Fibroblast of skin of right biceps (primary cell): ENCODE measurements at regions not wholly inside any gene's neighbourhood (a gene's known extent, or its start where the extent isn't known, plus 50 kb on each side); places are given as distances from the start of the nearest gene placed in this dataset.

ENCODE experiments used
- DNase-seq: peaks from one replicate; pipeline ENCODE4 v3.0.0-alpha.2; 2013

DNA sequence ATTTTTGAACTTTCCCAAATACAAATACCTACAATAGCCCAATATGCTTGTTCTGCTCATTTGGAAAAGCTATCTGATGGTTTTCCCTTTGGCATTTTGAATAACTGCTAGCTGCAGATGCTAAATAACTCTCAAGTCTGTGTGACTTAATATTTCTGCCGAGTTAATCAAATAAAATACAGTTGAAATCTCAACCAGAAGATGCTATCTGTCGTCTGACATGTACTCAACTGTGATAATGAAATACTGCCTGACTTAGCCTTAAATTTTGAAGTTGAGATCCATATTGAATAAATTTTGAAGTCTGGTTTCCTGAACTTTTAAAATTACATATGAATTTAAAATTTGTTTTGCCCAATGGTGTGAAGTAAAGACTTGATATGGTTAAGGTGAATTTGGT lies 204.4 kb upstream of the MEX3C start:
- no peak for DNase-seq

DNA sequence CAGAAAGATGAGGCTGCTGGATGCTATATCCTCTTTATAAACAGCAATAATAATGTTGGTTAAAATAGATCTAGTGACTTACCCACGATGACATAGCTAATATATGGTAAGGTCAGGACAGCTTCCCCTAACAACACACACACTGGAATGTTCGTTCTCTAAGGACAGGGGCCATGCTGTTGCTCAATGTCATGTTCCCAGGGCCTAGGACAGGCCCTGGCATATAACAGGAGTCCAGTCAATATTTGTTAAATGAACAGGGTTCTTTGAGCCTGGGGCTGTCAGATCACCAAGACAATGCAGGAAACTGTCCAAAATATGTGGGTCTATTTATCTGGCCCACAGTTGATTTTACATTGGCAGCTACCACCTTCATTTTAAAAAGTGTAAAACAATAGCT lies 207.1 kb upstream of the MEX3C start:
- DNase-seq = no peak

DNA sequence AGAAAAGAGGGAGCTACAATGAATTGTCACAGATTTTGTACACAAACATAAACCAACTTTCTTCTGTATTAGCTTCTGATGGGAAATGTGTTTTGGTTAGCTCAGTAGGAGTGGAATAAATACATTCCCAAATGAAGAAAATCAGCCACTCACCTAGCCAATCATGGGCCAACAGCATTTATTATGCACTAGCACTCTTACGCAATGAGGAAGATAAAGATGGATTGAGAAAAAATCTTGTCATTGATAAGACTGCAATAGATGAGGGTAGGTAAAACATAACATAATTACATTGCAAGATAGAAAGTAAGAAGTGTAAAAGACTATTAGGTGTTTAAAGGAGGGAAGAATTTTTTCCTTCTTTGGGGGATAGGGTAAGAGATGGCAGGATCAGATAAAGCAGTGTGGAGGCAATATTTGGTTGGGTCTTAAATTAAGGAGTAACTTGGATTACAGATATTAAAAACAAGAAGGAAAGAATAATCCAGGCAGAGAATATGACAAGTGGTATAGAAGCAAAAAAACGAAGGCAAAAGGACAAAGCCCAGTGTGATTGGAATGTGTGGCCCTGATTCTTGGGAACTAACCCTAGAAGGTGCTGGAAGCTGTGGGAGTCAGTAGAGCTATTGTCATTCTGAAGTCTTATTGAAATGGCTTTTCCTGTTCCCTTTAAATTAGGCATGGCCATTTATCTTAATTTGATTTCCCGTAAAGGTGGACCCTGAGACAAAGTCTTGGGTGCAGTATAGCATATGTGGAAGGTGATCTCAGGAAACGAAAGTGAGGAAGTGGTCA lies 208.4 kb upstream of the MEX3C start:
- no peak for DNase-seq

DNA sequence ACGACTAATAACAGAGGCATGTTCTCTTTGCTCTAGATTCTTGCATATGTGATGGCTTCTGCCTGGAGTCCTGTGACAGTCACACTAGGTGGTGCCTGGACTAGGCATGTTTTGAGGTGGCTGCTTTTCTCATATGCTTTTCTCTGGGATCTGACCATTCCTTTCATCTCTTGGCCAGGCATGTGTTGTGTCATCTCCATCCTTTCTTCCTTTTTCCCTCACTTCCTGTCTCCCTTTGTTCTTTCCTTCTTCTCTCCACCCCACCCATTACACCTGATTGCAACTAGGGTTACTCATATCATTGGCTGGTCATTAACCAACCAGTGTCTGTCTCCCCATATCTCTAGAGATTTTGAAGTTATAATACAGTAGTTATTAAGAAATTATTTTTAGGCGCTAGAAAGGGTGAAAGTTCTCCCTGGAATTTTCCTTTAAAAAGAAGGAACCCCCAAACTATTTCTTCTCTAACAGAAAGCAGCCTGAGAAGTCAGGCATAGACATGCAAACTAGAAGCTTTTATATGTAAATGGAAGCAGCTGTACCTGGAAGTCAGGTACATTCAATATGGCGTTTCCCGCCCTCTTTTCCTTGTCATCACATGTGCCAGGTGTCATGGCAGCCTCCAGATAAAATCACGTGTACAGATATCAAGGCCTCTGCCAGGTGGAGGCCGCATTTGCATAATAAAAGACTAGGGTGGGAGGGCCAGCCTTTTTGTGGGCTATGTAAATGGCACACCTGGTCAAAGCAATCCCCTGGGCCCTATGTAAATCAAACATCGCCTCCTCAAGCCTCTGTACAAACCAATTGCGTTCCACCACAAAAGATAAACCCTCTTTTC lies 220.4 kb upstream of the MEX3C start:
- DNase-seq = no peak

GRCh38 chr18:51425475-51425874 lies 228.0 kb upstream of the MEX3C start:
- no peak for DNase-seq

- DNase-seq = no peak
These were observed 228.4 kb upstream of the MEX3C start for GRCh38 chr18:51425889-51426288.

DNA sequence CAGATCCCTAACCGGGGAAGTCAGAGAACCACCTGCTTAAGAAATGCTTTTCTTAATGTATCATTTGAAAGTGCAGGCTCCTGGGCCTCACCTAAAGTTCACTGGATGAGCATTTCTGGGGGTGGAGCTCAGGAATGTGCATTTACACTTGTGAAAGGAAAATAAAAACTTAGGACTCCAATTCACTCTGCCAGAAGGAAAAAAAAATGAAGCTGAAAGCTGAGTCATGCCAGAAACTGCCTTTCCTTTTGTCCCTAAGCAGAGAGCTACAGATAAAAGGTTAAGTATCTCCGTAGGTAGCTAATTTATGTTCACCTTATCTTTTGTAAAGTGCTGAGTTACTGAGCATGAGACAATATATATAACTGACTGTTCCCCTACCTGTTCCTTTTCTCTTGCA lies 229.5 kb upstream of the MEX3C start:
- DNase-seq = no peak

- no peak for DNase-seq
These were observed 232.2 kb upstream of the MEX3C start for GRCh38 chr18:51429644-51430043.

DNA sequence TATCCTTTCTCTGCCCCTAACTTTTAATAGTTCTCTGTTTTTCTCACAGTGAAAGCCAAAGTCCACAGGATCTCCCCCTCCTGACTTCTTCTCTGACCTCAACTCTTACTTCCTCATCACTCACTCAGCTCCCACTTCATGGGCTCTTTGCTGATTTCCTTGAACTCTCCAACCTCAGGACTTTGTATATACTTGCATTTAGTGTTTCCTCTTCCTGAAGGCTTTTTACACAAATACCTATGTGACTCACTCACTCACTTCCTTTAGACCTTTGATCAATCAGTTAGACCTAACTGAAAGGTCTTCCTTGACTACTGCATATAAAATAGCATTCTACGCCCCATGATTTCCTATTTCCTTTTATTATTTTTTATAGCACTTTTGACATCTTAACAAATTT lies 233.1 kb upstream of the MEX3C start:
- no peak for DNase-seq

GRCh38 chr18:51433296-51433695 lies 235.8 kb upstream of the MEX3C start:
- no peak for DNase-seq

DNA sequence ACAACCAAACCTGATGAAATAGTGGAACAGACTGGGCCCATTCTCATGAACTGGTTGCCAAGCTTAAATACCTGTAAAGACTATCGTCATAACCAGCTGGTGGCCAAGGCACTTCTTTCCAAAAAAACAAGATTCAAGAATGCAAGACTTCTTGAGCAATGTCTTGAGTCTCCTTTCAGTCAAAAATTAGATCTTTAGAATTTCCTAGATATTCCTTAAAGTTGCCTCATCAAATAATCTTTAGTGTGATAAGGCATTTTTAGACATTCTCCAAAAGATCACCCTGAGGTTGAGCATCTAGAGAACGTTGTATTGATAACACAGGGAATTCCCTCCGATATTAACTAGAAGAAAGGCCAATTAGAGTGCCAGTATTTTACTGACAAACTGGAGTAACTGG lies 236.4 kb upstream of the MEX3C start:
- no peak for DNase-seq

- no peak for DNase-seq
These were observed 240.1 kb upstream of the MEX3C start for GRCh38 chr18:51437280-51438271.

DNA sequence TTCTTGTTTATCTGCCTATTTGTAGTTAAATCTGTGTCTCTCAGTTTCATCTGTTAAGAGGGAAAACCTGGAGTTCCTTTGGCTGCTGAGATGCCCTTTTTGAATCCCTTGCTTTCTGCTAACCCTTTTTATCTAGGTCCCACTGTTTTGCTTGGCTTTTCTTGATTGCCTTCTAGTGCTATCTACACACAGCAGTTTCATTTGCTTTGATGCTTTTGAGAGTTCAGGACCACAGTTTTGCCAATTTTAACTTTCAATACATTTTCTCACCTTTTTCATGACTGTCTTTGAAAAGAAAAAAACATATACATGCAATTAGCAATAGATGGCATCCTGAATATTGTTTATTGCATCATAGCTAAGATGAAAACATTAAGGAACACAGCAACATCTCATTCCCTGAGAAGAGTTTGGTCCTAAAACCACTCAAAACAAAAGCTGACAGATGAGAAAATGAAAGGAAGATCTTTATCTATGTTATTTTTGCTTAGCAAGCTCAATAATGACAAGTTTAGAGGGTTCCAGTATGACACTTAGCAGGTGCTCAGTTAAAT lies 241.4 kb upstream of the MEX3C start:
- no peak for DNase-seq

DNA sequence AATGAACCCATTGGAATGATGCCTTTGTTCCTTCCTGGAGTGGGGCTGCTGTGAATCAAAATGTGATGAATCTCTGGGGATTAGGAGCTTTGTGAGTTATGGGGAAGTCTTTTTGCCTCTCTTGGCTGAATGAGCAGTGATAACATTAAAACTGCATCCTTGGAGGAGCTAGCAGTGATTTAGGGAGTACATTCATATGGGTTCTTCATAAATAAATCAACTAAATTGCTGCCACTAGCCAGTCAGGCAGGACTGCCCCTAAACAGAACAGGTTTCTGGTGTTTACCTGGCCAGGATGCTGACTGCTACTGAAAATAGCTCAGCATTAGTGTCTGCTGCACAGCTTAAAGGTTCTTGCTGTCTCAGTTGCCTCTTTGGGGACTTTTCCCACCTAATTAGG lies 244.5 kb upstream of the MEX3C start:
- DNase-seq = no peak

DNA sequence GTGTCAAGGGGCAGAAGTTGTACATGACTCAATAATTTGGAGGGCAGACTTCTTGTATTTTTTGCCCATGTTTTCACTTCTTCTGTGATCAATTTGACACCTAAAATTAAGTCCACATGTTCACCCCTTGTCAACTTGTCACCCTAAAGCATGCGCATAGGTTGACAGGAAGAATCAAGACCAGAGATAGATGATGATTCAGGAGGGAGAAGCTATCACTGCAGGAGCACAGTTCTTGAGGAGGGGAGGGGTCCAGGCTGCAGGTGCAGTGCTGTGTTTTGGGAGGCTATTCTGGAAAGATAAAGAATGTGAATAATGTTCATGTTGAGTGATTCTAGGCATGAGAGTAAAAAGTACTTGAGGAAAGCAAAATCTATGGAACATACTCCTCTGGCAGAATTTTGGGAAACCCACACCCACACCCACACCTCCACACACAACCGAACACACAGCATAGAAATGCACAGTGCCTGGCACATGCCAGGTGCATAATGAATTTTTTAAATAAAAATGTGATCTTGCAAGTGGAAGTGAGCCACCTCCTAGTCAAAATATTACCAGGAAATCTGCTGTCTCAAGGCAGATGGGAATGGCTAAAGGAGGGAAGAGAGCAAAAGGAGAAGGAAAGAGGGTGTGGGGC lies 249.2 kb upstream of the MEX3C start:
- no peak for DNase-seq

GRCh38 chr18:51447351-51448342 lies 250.2 kb upstream of the MEX3C start:
- DNase-seq = no peak

- no peak for DNase-seq
These were observed 251.5 kb upstream of the MEX3C start for GRCh38 chr18:51448949-51449348.

DNA sequence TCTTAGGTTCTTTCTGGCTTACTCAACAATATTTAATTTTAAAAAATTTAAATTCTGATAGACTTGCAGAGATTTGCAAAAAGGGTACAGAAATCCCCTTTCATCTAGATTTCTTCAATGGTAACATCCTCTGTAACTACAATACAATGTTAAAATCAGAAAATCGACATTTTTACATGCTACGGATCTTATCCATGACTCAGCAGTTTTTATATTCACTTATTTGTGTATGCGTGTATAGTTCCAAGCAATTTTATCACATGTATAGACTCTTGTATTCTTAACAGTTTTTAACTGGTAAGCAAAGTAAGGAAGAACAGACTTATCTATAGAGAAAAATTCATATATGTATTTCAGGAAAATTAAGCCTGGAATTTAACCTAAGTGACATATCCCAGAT lies 256.1 kb upstream of the MEX3C start:
- DNase-seq = no peak

- DNase-seq = no peak
These were observed 261.4 kb upstream of the MEX3C start for GRCh38 chr18:51458861-51459260.

GRCh38 chr18:51461956-51462355 lies 264.5 kb upstream of the MEX3C start:
- no peak for DNase-seq
